WTC11 (cell line): ENCODE measurements at regions not wholly inside any gene's neighbourhood (a gene's known extent, or its start where the extent isn't known, plus 50 kb on each side); places are given as distances from the start of the nearest gene placed in this dataset.

Experiments used
- FOXP1 ChIP-seq: sonication (generic); formaldehyde crosslinking; IDR thresholded peaks from 2 replicates; pipeline ENCODE4 v1.8.0; 2022; ENCODE audit warnings: missing genetic modification reagents, mild to moderate bottlenecking, moderate library complexity, borderline replicate concordance
- GABPB1 ChIP-seq: sonication (generic); formaldehyde crosslinking; IDR thresholded peaks from 2 replicates; pipeline ENCODE4 v1.8.1; 2023; ENCODE audit warnings: mild to moderate bottlenecking, missing genetic modification reagents
- NR2C2 ChIP-seq: sonication (generic); formaldehyde crosslinking; IDR thresholded peaks from 2 replicates; pipeline ENCODE4 v1.8.0; 2022; ENCODE audit warnings: mild to moderate bottlenecking, missing genetic modification reagents
- SMAD3 ChIP-seq: sonication (generic); formaldehyde crosslinking; IDR thresholded peaks from 2 replicates; pipeline ENCODE4 v1.8.0; 2022; ENCODE audit warnings: missing genetic modification reagents, mild to moderate bottlenecking, borderline replicate concordance
- SMAD4 ChIP-seq: sonication (generic); formaldehyde crosslinking; IDR thresholded peaks from 2 replicates; pipeline ENCODE4 v1.8.0; 2022; ENCODE audit warnings: mild to moderate bottlenecking, missing genetic modification reagents
- TF ChIP-seq, protein P1 (sequence below): fragments of 200-600 bp; IDR thresholded peaks from 2 replicates; pipeline ENCODE4 v1.8.0; 2022; ENCODE audit warnings: antibody characterized with exemption
- TF ChIP-seq, protein P2 (sequence below): sonication (generic); formaldehyde crosslinking; IDR thresholded peaks from 2 replicates; pipeline ENCODE4 v1.8.1; 2023; ENCODE audit warnings: mild to moderate bottlenecking, missing genetic modification reagents, moderate library complexity
- TF ChIP-seq, protein P3 (sequence below): sonication (generic); formaldehyde crosslinking; IDR thresholded peaks from 2 replicates; pipeline ENCODE4 v1.8.0; 2022; ENCODE audit warnings: mild to moderate bottlenecking, missing genetic modification reagents
- TF ChIP-seq, protein P4 (sequence below): sonication (generic); formaldehyde crosslinking; IDR thresholded peaks from 2 replicates; pipeline ENCODE4 v1.8.1; 2022; ENCODE audit warnings: low read depth, mild to moderate bottlenecking, moderate library complexity, missing genetic modification reagents, borderline replicate concordance
- TF ChIP-seq, protein P5 (sequence below): sonication (generic); formaldehyde crosslinking; conservative IDR thresholded peaks from 2 replicates; pipeline ENCODE4 v1.8.1; 2023; ENCODE audit warnings: mild to moderate bottlenecking, low read depth, missing genetic modification reagents, moderate library complexity
- TF ChIP-seq, protein P6 (sequence below): sonication (generic); formaldehyde crosslinking; IDR thresholded peaks from 2 replicates; pipeline ENCODE4 v1.8.1; 2023; ENCODE audit warnings: mild to moderate bottlenecking, missing genetic modification reagents, moderate library complexity
- TF ChIP-seq, protein P7 (sequence below): sonication (generic); formaldehyde crosslinking; conservative IDR thresholded peaks from 2 replicates; pipeline ENCODE4 v1.8.1; 2022; ENCODE audit warnings: mild to moderate bottlenecking, missing genetic modification reagents
- TF ChIP-seq, protein P8 (sequence below): sonication (generic); formaldehyde crosslinking; IDR thresholded peaks from 2 replicates; pipeline ENCODE4 v1.8.0; 2022; ENCODE audit warnings: missing genetic modification reagents
- TF ChIP-seq, protein P9 (sequence below): sonication (generic); formaldehyde crosslinking; IDR thresholded peaks from 2 replicates; pipeline ENCODE4 v1.8.1; 2022; ENCODE audit warnings: mild to moderate bottlenecking, moderate library complexity, missing genetic modification reagents

DNA sequence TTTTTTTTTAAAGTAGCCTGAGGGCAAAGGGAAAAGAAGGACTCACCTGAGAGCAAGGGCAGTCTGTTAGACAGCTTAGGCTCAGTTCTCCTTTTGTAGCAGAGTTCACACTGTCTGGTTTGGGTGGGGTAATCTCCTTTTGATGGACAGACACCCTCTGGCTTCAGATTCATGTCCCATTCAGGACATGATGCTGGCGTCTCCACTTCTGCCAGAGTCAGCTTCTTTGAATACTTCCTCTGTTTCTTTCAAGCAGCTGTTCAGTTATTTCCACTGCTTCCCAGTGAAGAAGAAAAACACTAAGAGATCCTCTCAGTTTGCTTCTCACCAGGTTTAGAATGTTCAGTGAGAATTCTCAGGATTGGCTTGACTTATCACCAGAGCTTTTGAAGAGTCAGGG lies 79.0 kb upstream of the HSD17B12 start:
- TF ChIP-seq GABPB1 (no peak), FOXP1 (no peak), SMAD3 (CRISPR knock-in tag) (no peak), SMAD4 (CRISPR knock-in tag) (no peak), NR2C2 (CRISPR knock-in tag) (no peak)
- TF ChIP-seq, protein P1, sequence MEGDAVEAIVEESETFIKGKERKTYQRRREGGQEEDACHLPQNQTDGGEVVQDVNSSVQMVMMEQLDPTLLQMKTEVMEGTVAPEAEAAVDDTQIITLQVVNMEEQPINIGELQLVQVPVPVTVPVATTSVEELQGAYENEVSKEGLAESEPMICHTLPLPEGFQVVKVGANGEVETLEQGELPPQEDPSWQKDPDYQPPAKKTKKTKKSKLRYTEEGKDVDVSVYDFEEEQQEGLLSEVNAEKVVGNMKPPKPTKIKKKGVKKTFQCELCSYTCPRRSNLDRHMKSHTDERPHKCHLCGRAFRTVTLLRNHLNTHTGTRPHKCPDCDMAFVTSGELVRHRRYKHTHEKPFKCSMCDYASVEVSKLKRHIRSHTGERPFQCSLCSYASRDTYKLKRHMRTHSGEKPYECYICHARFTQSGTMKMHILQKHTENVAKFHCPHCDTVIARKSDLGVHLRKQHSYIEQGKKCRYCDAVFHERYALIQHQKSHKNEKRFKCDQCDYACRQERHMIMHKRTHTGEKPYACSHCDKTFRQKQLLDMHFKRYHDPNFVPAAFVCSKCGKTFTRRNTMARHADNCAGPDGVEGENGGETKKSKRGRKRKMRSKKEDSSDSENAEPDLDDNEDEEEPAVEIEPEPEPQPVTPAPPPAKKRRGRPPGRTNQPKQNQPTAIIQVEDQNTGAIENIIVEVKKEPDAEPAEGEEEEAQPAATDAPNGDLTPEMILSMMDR: no peak
- TF ChIP-seq, protein P2, sequence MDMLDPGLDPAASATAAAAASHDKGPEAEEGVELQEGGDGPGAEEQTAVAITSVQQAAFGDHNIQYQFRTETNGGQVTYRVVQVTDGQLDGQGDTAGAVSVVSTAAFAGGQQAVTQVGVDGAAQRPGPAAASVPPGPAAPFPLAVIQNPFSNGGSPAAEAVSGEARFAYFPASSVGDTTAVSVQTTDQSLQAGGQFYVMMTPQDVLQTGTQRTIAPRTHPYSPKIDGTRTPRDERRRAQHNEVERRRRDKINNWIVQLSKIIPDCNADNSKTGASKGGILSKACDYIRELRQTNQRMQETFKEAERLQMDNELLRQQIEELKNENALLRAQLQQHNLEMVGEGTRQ: no peak
- TF ChIP-seq, protein P3, sequence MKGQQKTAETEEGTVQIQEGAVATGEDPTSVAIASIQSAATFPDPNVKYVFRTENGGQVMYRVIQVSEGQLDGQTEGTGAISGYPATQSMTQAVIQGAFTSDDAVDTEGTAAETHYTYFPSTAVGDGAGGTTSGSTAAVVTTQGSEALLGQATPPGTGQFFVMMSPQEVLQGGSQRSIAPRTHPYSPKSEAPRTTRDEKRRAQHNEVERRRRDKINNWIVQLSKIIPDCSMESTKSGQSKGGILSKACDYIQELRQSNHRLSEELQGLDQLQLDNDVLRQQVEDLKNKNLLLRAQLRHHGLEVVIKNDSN (CRISPR knock-in tag): no peak
- TF ChIP-seq, protein P4, sequence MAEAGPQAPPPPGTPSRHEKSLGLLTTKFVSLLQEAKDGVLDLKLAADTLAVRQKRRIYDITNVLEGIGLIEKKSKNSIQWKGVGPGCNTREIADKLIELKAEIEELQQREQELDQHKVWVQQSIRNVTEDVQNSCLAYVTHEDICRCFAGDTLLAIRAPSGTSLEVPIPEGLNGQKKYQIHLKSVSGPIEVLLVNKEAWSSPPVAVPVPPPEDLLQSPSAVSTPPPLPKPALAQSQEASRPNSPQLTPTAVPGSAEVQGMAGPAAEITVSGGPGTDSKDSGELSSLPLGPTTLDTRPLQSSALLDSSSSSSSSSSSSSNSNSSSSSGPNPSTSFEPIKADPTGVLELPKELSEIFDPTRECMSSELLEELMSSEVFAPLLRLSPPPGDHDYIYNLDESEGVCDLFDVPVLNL: no peak
- TF ChIP-seq, protein P5, sequence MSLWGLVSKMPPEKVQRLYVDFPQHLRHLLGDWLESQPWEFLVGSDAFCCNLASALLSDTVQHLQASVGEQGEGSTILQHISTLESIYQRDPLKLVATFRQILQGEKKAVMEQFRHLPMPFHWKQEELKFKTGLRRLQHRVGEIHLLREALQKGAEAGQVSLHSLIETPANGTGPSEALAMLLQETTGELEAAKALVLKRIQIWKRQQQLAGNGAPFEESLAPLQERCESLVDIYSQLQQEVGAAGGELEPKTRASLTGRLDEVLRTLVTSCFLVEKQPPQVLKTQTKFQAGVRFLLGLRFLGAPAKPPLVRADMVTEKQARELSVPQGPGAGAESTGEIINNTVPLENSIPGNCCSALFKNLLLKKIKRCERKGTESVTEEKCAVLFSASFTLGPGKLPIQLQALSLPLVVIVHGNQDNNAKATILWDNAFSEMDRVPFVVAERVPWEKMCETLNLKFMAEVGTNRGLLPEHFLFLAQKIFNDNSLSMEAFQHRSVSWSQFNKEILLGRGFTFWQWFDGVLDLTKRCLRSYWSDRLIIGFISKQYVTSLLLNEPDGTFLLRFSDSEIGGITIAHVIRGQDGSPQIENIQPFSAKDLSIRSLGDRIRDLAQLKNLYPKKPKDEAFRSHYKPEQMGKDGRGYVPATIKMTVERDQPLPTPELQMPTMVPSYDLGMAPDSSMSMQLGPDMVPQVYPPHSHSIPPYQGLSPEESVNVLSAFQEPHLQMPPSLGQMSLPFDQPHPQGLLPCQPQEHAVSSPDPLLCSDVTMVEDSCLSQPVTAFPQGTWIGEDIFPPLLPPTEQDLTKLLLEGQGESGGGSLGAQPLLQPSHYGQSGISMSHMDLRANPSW (CRISPR knock-in tag): no peak
- TF ChIP-seq, protein P6, sequence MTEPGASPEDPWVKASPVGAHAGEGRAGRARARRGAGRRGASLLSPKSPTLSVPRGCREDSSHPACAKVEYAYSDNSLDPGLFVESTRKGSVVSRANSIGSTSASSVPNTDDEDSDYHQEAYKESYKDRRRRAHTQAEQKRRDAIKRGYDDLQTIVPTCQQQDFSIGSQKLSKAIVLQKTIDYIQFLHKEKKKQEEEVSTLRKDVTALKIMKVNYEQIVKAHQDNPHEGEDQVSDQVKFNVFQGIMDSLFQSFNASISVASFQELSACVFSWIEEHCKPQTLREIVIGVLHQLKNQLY (CRISPR knock-in tag): no peak
- TF ChIP-seq, protein P7, sequence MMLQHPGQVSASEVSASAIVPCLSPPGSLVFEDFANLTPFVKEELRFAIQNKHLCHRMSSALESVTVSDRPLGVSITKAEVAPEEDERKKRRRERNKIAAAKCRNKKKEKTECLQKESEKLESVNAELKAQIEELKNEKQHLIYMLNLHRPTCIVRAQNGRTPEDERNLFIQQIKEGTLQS (CRISPR knock-in tag): no peak
- TF ChIP-seq, protein P8, sequence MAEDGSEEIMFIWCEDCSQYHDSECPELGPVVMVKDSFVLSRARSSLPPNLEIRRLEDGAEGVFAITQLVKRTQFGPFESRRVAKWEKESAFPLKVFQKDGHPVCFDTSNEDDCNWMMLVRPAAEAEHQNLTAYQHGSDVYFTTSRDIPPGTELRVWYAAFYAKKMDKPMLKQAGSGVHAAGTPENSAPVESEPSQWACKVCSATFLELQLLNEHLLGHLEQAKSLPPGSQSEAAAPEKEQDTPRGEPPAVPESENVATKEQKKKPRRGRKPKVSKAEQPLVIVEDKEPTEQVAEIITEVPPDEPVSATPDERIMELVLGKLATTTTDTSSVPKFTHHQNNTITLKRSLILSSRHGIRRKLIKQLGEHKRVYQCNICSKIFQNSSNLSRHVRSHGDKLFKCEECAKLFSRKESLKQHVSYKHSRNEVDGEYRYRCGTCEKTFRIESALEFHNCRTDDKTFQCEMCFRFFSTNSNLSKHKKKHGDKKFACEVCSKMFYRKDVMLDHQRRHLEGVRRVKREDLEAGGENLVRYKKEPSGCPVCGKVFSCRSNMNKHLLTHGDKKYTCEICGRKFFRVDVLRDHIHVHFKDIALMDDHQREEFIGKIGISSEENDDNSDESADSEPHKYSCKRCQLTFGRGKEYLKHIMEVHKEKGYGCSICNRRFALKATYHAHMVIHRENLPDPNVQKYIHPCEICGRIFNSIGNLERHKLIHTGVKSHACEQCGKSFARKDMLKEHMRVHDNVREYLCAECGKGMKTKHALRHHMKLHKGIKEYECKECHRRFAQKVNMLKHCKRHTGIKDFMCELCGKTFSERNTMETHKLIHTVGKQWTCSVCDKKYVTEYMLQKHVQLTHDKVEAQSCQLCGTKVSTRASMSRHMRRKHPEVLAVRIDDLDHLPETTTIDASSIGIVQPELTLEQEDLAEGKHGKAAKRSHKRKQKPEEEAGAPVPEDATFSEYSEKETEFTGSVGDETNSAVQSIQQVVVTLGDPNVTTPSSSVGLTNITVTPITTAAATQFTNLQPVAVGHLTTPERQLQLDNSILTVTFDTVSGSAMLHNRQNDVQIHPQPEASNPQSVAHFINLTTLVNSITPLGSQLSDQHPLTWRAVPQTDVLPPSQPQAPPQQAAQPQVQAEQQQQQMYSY (CRISPR knock-in tag): no peak
- TF ChIP-seq, protein P9, sequence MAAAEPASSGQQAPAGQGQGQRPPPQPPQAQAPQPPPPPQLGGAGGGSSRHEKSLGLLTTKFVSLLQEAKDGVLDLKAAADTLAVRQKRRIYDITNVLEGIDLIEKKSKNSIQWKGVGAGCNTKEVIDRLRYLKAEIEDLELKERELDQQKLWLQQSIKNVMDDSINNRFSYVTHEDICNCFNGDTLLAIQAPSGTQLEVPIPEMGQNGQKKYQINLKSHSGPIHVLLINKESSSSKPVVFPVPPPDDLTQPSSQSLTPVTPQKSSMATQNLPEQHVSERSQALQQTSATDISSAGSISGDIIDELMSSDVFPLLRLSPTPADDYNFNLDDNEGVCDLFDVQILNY (CRISPR knock-in tag): no peak
